ENCODE measurements at regions not wholly inside any gene's neighbourhood (a gene's known extent, or its start where the extent isn't known, plus 50 kb on each side); places are given as distances from the start of the nearest gene placed in this dataset.
A peak's percentile ranks its signal among the peaks of the same experiment; 100 is the strongest.

DNA sequence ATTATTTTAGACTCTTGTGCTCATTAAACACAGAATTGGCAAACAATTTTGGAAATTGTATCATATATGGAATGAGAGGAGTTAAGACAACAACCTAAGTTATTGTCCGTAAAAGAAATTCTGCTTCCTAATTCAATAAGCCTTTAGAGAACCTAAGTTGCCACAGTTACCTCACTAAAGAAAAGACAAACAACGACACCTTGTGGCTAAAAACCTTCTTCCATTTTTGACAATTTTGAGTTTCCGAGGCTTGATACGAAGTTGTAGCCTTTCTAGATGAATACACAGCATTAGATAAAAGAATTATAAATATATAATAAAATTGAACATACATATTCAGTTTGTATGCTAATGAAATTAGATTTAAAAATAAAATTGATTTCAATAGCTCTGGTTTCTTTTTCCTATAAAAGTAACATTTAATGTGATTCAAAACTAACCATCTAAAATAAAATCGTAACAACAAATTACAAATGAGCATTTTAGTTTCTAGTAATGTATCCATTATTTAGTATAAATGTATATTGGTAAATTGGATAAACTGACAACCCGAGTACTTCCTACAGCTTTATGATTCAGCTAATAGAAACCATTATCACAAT lies 275.1 kb downstream of the GPM6A start:
- DNase-seq (ENCODE audit: low read depth): peak; percentile 67

DNA sequence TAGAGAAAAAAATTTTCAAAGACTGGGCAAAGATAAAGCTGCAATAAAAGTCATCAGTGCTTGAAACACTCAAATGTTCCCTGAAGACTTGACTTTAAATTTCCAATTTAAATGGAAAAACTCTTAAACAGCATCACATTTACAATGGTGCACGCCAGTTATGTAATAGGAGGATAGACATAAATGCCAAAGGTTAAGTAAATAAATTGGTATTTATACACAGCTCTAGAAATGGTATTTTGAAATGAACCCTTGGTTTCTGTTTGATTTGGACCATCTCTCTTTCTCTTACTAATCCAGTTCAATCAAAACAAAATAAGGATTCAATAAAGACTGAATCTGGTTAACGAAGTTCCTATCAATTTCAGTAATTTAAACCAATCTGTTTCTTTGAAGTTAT lies 272.6 kb downstream of the GPM6A start:
- no peak for DNase-seq (ENCODE audit: low read depth)

DNA sequence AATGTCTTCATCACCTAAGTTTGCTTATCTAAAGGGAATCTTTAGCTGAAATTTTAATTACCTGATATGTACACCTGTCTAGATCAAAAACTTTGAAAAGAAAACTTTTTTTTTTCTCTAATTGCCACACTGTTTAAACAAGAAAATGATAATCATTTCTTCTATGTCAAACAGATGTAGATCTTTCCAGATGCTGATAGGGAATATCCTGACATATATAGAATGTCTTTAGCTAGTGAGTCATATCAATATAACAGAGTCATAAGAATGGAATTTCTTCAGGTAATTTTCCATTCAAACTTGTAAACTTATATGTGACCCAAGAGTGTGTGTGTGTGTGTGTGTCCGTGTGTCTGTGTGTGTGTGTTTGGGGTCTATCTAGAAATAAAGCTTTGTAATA lies 271.9 kb downstream of the GPM6A start:
- DNase-seq (ENCODE audit: low read depth): no peak

DNA sequence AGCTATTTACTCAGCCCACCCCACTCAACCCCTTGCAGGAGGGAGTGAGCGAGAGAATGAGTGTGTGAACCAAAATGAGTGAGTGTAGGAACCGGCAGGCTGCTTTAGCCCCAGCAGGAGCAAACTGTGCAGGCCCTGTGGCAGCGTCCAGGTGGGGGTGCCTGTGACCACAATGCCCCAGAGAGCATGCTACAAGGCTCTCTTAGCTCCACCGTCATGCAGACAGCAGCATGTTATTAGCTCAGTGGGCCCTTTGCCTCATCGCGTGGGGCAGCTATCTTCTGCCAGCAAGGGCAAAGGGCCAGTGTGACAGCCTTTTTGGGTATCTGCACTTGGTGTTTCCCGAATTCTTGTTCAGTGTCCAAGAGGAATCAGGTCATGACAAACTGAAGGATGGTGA lies 271.3 kb downstream of the GPM6A start:
- DNase-seq (ENCODE audit: low read depth): no peak

DNA sequence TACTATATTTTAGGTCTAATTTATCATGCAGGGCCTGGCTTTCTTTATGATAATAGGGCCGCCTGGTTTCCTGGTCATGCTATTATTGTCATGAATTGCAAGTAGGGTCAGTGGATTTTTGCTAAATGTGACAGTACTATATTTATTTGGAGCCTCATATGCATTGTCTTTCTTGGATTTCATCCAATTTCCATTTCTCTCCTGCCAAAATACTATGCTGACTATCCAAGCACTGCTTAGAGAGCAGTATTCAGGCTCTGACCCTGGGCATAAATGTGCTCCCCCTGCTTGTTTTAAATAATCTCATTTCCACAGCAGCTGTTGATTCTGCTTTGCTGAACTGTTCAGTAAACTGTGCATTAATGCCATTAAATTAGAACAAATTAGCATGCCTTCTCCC lies 269.3 kb downstream of the GPM6A start:
- no peak for DNase-seq (ENCODE audit: low read depth)

DNA sequence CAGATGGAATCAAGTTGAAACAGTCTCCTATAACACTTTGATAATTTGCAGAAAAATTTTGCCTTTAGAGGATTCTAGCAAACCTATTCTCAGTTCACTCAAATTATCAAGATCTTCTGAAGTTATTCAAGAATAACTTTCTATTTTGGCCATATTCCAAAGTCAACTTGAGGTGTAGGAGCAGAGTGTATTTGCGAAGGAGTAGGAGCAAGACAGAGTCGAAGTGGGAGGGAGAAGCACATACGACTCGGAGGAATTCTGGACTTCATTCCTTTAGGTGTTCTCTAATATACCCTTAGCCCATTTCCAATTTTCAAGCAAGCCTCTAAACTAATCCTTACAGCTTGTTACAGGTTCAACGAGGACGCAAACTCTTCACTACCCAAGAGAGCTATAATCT lies 252.9 kb downstream of the GPM6A start:
- DNase-seq (ENCODE audit: low read depth): no peak

DNA sequence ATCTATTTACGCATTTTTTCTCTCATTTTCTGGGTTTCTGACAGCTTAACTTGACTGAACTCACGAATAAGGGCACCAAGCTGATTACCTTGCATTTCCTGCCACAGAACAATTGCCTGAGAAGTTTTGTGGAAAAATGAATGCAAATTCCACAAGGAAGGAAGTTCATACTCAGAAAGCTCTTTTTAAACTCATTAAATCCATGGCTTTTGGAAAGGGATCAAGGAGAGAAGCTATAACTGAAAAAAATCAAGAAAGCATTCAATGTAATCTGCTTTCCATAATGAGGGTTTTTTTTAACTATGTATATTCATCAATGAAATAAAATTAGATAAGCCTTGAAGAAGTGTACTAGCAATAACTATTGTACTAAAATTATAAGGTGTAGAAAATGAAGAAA lies 252.5 kb downstream of the GPM6A start:
- no peak for DNase-seq (ENCODE audit: low read depth)

DNA sequence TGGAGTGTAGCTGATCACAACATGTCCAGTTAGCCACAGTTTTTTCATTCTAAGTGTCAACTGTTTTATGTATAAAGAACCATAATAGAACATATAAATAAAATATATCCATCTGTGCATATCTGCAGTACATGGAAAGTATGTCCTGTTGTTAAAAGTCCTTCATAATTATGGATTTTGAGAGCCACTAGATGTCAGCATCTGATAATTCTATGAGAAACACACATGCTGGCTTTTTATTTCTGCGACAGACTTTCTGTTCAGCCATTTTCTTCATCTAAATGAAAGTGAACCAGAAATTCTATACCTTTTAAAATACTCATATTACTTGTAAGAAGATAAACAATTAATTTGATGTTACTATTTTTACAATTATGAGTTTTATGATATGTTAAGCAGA lies 251.5 kb downstream of the GPM6A start:
- DNase-seq (ENCODE audit: low read depth): peak; percentile 51

DNA sequence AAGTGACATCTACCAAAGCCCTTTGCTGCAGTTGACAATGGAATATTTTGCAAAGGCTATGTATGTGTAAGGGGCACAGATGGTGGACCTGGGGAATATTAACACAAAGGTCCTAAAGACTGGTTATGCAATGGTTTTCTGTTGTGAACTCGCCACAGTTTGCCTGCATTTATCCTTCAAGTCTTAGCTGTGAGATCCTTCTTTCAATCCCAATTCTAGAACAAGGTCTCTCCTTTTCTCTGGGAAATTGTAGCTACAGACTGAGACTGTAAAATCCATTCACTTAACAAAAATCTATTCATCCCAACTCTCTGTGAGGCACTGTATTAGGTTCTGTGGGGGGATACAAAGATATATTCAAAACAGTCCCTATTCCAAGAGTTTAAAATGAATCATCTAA lies 250.4 kb downstream of the GPM6A start:
- DNase-seq (ENCODE audit: low read depth): no peak

DNA sequence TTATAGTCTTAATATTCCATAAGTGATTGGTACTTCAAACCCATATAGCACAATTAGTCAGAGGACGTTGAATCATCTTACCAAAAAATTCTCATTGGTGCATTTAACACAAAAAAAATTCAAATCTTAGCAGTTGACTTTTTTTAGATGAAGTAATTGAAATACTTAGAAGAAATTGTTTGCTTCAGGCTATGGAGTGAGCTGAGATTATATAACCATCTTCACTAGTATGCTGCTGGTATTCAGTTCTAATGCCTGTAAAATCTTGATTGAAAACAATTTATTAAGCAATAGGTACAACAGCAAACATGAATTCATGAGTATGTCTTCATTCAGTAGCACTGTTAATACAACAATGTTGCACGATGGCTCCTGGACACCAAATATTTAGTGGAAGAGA lies 250.0 kb downstream of the GPM6A start:
- no peak for DNase-seq (ENCODE audit: low read depth)

DNA sequence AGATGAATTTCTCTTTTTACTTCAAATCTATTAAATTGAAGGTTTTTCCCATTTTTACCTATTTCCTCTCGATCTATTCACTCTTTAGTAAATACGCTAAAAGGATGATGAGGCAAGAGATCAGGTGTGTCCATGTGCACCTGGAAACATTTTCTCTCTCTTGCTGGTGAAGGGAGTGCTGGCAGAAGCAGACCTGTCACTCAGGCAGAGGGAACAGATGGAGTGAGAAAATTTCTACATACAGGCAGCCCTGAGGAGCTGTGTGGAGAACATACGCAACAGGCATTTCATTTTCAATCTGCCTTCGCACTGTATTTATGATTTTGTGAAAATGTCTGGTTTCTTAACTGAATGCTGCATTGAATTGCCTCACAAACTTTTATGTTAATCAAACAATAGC lies 249.5 kb downstream of the GPM6A start:
- DNase-seq (ENCODE audit: low read depth): no peak
